Upper lobe of left lung (tissue), 4 donors: ENCODE measurements at regions not wholly inside any gene's neighbourhood (a gene's known extent, or its start where the extent isn't known, plus 50 kb on each side); places are given as distances from the start of the nearest gene placed in this dataset.

ENCODE experiments used
- EP300 ChIP-seq, 4 donors: sonication (generic); formaldehyde crosslinking; IDR thresholded peaks; one replicate each; pipeline ENCODE4 v1.5.1; 2017; ENCODE audit warnings: antibody characterized with exemption in 4 of 4, control low read depth in 2 of 4
- TF ChIP-seq, protein P1 (sequence below), 6 experiments: fragments of 450-650 bp in 4 of 6; fragments of 200-600 bp in 2 of 6; sonication (generic) in 2 of 6; IDR thresholded peaks; one replicate each; pipeline ENCODE4 v1.5.1; 2016 to 2019; ENCODE audit warnings: antibody characterized with exemption in 6 of 6

- TF ChIP-seq, protein P1, sequence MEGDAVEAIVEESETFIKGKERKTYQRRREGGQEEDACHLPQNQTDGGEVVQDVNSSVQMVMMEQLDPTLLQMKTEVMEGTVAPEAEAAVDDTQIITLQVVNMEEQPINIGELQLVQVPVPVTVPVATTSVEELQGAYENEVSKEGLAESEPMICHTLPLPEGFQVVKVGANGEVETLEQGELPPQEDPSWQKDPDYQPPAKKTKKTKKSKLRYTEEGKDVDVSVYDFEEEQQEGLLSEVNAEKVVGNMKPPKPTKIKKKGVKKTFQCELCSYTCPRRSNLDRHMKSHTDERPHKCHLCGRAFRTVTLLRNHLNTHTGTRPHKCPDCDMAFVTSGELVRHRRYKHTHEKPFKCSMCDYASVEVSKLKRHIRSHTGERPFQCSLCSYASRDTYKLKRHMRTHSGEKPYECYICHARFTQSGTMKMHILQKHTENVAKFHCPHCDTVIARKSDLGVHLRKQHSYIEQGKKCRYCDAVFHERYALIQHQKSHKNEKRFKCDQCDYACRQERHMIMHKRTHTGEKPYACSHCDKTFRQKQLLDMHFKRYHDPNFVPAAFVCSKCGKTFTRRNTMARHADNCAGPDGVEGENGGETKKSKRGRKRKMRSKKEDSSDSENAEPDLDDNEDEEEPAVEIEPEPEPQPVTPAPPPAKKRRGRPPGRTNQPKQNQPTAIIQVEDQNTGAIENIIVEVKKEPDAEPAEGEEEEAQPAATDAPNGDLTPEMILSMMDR (IDR thresholded peaks at IDR 0.05), result no peak
- TF ChIP-seq EP300 (IDR thresholded peaks at IDR 0.05), result no peak
Observed at GRCh38 chr3:111454551-111454950, 87.4 kb upstream of the CD96 start.
